Lower leg skin (tissue), 3 donors: ENCODE measurements at regions not wholly inside any gene's neighbourhood (a gene's known extent, or its start where the extent isn't known, plus 50 kb on each side); places are given as distances from the start of the nearest gene placed in this dataset.

ENCODE experiments used
- CTCF ChIP-seq, 3 donors: fragments of 450-650 bp; IDR thresholded peaks; one replicate each; pipeline ENCODE4 v1.5.1; 2016; ENCODE audit warnings: antibody characterized with exemption in 3 of 3, mild to moderate bottlenecking in 3 of 3, moderate library complexity in 2 of 3
- POLR2A ChIP-seq, 2 donors: fragments of 450-650 bp; IDR thresholded peaks; one replicate each; pipeline ENCODE4 v1.6.1; 2016 to 2017; ENCODE audit warnings: antibody characterized with exemption in 2 of 2, mild to moderate bottlenecking in 1 of 2, moderate library complexity in 1 of 2

- TF ChIP-seq CTCF (IDR thresholded peaks at IDR 0.05) (no peak), POLR2A (IDR thresholded peaks at IDR 0.05) (no peak)
These were observed 129.5 kb downstream of the KIF26A start for GRCh38 chr14:104267895-104268294.
